ENCODE measurements at regions not wholly inside any gene's neighbourhood (a gene's known extent, or its start where the extent isn't known, plus 50 kb on each side); places are given as distances from the start of the nearest gene placed in this dataset.

DNA sequence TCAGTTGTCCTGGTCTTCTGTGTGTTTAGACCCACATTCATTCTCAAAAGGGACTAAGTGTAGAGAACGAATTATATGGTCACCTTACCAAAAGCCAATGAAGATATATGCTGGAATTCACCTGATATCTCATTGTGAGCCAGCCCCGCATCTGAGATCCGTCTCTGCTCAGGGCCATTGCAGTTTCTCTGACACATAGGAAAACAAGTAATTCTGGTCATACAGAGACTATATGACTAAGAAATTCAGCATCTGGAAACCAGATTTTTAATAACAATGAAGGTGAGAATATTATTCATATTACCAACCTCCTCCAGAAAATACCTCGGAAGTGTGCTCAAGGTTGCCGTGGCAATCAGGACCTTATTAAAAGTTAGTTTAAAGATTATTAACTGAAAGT, 278.6 kb upstream of the EDNRB start:
- DNase-seq (ENCODE audit: low read depth), result no peak
- TF ChIP-seq, protein P1, sequence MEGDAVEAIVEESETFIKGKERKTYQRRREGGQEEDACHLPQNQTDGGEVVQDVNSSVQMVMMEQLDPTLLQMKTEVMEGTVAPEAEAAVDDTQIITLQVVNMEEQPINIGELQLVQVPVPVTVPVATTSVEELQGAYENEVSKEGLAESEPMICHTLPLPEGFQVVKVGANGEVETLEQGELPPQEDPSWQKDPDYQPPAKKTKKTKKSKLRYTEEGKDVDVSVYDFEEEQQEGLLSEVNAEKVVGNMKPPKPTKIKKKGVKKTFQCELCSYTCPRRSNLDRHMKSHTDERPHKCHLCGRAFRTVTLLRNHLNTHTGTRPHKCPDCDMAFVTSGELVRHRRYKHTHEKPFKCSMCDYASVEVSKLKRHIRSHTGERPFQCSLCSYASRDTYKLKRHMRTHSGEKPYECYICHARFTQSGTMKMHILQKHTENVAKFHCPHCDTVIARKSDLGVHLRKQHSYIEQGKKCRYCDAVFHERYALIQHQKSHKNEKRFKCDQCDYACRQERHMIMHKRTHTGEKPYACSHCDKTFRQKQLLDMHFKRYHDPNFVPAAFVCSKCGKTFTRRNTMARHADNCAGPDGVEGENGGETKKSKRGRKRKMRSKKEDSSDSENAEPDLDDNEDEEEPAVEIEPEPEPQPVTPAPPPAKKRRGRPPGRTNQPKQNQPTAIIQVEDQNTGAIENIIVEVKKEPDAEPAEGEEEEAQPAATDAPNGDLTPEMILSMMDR (IDR thresholded peaks at IDR 0.05; ENCODE audit: control insufficient read depth, insufficient read depth, low read depth, low read length, missing control alignments), result no peak
- H3K4me3 ChIP-seq (ENCODE audit: control insufficient read depth, low read depth, low read length), result no peak overlapping the region

GRCh38 chr13:78194904-78195639, 276.4 kb upstream of the EDNRB start:
- TF ChIP-seq, protein P1 (IDR thresholded peaks at IDR 0.05; ENCODE audit: control insufficient read depth, insufficient read depth, low read depth, low read length, missing control alignments), result no peak
- no peak for DNase-seq (ENCODE audit: low read depth)
- H3K4me3 ChIP-seq (ENCODE audit: control insufficient read depth, low read depth, low read length), result no peak overlapping the region

DNA sequence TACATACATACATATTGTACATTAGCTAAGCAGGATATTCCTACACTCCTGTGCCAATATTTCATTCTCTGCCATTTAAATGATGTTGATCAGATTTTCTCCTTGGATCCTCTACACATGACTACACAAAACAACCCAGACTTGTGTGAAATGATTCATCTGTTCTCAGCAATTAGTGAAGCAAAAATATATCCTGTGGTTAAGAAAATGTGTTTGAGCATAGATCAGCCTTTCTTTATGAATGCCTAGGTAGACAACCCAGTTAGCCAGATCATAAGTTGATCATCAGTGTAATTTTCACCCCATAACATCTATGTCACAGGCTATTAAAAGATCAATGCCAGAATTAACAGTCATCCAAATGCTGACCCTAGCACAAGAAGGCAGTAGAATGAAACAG, 275.2 kb upstream of the EDNRB start:
- no peak for DNase-seq (ENCODE audit: low read depth)
- no peak overlapping the region for H3K4me3 ChIP-seq (ENCODE audit: control insufficient read depth, low read depth, low read length)
- TF ChIP-seq, protein P1 (IDR thresholded peaks at IDR 0.05; ENCODE audit: control insufficient read depth, insufficient read depth, low read depth, low read length, missing control alignments), result no peak

DNA sequence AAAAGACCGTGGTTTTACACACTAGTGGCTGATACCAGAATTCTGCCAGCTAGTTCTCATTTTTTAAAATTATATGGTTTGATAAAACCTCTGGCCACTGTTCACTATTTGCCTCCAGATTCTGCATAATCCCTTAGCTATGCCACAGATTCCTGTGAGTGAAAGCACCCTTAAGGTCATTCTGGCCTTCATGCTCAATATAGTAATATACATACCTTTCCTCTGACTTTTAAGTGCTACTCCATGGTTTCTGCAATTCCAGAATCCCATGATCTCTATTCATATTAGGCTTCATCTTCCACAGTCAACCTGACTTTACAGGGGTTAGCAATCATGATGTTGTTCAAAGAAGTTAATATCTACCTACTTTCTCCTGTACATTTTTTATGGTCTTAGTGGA, 274.1 kb upstream of the EDNRB start:
- TF ChIP-seq, protein P1 (IDR thresholded peaks at IDR 0.05; ENCODE audit: control insufficient read depth, insufficient read depth, low read depth, low read length, missing control alignments), result no peak
- DNase-seq (ENCODE audit: low read depth), result no peak
- no peak overlapping the region for H3K4me3 ChIP-seq (ENCODE audit: control insufficient read depth, low read depth, low read length)

- no peak overlapping the region for H3K4me3 ChIP-seq (ENCODE audit: control insufficient read depth, low read depth, low read length)
- DNase-seq (ENCODE audit: low read depth), result no peak
- TF ChIP-seq, protein P1 (IDR thresholded peaks at IDR 0.05; ENCODE audit: control insufficient read depth, insufficient read depth, low read depth, low read length, missing control alignments), result no peak
Measured at GRCh38 chr13:78190296-78190695, 271.7 kb upstream of the EDNRB start.

DNA sequence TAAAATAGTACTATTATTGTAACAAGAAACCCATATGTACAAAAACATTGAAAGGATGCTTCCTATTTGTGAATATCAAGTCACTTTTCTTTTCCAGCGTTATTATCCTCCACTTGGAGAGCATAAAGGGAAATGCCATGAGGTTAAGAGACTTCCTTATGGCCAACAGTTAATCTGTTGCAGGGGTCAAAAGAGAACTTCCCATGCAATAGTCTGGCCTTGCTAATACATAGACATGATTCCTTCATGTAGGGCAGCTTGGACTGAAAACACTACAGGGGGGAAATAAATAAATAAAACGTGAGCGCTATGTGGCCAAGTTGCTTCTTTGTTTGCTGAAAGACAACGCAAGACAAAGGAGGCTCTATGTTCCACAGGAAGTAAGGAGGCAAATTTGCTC, 269.1 kb upstream of the EDNRB start:
- DNase-seq (ENCODE audit: low read depth), result no peak
- H3K4me3 ChIP-seq (ENCODE audit: control insufficient read depth, low read depth, low read length), result no peak overlapping the region
- TF ChIP-seq, protein P1 (IDR thresholded peaks at IDR 0.05; ENCODE audit: control insufficient read depth, insufficient read depth, low read depth, low read length, missing control alignments), result no peak
